ENCODE measurements at regions not wholly inside any gene's neighbourhood (a gene's known extent, or its start where the extent isn't known, plus 50 kb on each side); places are given as distances from the start of the nearest gene placed in this dataset.

DNA sequence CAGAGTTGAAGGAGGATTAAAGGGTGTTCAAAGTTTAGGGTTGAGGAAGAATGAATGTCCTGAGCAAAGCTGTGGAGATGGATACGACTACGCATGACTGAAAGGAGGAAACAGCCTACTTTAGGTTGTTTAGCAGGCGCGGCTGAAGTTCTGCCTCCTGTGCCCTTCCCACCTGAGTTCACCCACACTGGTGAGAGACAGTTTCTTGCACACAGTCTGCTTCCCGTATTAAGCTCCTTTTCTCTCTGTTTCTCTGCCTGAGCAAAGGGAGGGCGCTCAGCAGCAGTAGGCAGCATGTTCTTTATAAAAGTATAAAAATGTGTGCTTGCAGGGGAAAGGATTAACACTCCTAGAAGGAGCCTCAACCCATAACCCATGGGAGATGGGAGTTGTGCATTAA lies 224.0 kb upstream of the SMARCA2 start:
- DNase-seq = no peak

DNA sequence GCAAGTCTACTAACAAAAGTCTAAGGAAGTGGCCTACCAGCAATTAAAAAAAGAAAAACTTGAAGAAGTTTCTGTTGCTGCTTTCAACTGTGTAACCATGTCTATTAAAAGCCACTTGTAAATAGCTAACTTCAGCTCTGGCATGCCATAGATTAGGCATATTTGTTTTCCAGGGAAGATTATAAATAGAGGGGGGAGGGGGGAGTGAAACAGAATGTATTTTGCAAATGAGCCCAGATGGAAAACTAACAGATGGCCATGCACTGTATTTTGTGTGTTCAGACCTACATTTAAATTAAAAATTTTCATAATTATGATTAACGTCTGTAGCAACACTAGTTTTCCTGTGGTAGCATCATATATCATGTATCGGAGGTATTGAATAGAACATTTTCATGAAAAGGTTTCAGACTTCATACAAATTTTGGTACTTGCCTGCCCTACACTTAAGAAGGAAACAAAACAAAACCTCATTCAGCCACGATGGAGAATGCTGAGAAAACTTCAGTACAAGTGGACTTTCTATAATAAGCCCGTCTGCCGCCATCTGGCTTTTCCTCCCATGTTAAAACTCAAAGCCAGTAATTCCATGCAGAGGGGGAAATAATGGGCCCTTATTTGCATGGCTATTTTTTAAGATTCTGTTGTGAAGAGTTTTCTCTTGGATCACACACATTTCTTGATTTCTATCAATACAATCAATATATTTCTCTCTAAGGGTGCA lies 220.4 kb upstream of the SMARCA2 start:
- no peak for DNase-seq

DNA sequence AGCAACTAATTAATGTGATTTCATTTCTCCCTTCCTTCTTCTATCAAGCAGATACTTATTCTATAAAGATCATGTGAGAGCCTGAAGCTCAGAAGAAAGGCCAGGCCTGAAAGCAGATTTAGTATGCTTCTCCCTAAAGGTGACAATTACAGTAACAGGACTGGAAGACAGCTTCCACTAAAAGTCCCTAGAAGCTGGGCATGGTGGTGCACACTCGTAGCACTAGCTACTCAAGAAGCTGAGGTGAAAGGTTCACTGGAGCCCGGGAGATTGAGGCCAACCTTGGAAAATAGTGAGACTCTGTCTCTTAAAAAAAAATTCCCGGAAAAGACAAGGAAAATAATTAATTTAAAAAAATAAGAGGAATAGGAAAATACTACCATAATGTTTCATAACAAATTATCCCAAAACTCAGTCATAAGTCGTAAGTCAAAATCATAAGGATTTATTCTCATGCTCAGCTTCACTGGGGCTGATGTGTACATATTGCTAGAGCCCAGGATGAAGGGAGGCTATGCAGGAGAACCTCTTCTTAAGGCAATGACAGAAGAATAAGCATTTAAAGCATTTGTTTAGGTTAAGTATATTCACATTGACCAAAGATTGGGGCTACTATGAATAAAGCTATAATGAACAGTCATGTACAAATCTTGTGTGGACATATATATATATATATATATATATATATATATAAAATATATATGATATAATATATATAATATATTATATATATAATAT lies 210.8 kb upstream of the SMARCA2 start:
- DNase-seq = no peak

DNA sequence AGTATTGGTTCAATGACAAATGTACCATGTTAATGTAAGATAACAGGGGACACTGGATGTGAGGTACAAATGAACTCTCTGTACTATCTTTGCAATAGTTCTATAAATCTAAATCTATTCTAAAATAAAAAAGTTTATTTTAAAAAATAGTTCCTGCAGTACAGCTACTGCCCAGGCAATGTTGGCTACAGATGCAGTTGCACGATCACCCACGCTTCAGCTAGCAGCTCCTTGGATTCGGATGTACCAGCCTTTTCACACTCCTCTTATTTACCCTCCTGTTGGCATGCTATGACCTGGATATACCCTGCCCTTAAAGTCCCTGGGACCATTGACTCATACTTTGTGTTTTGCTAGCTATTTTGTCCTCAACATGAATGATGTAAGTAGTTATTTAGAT lies 185.4 kb upstream of the SMARCA2 start:
- no peak for DNase-seq

DNA sequence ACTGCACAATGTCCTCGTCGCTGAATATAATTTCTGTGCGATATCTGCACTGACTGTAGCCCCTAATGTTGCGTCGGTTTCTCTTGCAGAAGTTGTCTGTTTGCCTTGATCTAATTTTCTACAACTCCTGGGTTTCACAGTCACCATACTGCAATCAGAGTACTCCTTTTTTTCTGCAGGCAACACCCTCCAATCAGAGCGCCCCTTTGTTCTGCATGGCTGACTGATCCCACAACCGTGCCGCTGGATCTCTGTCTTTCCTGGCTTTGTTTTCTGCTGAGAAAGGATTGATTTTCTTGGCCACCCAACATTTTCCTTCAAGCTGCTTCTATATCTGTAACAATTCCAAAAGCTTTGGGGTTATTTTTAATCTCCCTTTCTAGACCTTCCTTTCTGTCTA lies 182.2 kb upstream of the SMARCA2 start:
- DNase-seq = no peak

DNA sequence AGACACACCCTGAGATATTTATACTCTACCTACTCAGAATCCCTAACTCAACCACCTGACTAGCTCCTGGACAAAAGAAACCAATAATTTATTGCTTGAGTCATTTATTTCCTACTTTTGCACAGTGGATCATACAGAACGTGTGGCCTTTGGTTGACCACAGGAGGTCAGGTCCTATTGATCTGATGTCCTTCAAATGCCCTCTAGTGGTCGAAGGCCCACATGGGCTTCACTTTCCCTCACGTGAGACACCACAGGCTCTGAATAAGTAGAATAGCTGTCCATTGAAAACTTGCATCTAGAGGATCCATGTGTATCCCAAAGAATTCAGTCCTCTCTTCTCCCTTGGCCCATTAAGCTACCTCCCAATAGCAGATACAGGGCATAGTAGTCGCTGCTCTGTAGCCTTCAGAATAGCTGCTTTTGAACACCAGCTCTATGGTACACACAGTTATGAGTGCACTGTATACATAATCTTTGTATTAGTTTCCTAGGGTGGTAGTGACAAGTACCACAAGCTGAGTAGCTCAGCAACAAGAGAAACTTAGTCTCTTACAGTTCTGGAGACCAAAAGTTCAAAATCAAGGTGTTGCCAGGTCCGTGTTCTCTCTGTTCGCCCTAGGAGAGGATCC lies 177.6 kb upstream of the SMARCA2 start:
- DNase-seq = no peak

DNA sequence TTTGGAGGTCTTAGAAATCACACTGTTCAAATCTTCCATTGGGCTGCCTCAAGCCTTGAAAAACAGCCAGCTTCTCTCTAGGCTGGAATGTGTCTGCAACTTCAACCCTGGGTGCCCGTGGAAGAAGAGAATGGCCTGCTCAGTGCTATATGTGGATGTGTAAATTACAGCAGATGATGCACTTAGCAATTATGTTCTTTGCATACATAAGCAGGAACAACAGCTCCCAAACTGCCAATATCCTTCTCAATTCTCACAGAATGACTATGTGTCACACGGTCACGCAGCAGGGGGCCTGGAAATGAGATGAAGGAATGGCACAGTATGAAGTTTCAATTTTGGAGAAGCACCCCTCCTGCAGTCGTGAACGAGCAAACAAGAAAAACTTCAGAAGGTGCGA lies 175.2 kb upstream of the SMARCA2 start:
- DNase-seq = no peak

DNA sequence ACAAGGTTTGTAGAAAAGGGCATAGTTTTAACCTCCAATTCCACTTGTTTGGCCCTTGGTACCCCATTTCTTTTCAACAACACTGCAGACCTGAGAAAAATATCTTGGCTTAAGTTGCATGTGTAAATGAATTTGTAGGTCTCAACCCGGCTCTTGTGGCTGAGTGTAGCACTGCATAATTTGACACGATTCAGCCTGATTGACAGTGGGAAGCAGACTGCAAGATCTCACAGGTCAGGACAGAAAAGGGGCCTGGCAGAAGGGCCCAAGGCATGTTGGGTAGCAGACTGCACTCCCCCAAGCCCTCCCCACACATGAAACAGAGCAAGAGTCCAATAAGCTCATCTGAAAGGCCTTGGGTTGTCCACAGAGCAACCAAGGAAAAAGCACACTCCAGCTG lies 169.7 kb upstream of the SMARCA2 start:
- no peak for DNase-seq

DNA sequence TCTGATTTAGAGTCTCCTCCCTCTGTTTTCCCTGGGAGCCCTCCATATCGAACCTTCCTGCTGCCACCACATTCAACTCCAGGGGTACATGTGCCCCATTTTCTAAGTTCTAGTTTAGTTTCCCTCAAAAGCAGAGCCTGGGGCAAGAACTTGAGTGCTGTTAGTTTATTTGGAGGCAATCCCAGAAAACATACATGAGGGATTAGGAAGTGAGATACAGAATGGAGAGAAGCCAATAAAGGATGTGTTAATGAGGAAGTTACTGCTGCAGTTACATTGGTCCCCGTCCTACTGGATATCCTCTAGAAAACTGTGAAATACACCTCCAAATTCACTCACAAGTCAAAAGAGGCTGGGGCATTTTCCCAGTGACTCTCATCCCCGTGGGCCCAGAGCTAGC lies 159.4 kb upstream of the SMARCA2 start:
- DNase-seq = no peak

DNA sequence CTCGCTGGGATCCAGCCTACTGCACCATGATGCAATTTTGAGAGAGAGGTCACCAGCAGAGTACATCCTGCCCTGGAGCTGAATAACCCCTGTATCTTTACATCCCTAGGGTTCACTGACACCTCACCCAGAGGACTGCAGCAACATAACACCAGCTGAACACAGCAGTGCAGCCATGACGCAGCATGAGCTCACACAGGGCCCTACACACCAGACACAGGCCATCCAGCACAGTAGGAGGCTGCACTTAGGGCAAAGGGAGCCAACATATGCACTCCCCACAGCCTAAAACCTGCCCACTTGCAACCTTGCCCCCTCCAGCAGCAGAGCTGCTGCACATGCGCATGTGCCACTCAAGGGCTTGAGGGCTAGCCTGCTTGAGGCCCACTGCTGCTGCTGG lies 157.3 kb upstream of the SMARCA2 start:
- no peak for DNase-seq

DNA sequence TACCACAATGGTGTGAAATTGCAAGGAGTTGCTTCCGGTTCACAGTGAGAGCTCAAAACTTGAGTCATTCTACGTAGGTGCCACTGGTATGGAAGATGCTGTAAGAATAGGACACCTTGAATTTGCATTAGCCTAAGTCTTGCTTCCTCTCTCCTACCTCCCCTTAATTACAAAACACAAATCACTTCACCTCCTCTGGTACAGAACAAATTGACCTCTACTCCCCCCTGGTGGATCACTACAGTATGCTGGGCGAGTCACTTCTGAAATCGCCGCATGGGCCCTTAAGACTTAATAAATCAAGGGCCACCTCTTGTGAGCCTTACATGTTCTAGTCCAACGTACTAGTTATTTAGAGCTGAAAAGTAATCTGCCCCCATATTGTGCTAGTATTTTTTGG lies 145.3 kb upstream of the SMARCA2 start:
- no peak for DNase-seq

DNA sequence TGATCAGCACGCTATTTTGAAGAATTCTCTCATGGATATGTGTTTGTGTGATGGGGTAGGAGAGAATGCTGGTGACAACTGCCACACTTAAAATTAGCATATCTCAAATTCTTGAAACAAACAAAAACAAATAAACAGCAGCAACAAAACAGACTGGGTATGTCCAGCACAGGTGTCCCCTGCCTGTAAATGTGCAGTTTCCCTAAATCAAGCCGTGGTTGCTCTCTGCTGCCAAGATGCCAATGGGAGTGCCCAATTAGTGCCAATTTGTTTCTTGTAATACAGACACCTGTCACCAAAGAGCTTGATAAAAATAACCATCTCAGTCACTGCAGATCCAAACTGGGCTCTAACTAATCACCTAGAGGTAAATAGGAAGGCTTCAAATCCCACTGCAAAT lies 144.2 kb upstream of the SMARCA2 start:
- DNase-seq = no peak

DNA sequence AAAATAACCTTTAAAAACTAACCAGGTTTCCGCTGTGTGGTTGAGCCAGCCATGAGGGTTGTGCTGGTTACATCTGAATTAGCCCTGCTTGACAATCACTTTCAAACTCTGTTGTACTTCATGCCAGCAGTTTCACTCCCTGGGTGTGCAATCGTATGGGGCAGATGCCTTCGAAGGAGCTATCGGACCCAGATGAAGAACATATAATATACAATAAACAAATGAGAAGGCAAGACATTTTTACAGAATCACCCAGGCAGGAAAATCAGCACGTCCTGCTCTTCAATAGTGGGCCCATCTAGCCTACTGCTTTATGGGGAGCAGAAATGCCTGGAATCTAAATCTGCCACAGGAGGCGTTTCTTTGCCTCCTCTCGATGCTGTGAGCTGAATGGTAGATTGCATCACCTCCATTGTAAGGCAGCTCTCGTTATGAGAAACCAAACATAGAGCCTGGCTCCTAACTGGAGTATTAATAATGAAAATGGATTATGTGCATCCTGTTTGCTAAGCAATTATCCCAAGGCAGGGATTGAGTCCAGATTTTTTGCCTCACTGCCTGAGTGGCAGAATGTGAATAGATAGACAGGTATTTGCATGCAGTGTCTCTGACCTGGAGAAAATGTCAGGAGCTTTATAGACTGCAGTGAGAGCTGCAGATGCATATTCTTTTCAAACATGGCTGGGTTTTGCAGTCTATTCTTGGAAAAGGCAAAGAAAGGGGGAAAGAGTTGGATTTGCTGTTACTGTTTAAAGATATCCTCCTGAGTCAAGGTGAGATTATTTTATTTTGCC lies 143.3 kb upstream of the SMARCA2 start:
- DNase-seq = peak; percentile 7

DNA sequence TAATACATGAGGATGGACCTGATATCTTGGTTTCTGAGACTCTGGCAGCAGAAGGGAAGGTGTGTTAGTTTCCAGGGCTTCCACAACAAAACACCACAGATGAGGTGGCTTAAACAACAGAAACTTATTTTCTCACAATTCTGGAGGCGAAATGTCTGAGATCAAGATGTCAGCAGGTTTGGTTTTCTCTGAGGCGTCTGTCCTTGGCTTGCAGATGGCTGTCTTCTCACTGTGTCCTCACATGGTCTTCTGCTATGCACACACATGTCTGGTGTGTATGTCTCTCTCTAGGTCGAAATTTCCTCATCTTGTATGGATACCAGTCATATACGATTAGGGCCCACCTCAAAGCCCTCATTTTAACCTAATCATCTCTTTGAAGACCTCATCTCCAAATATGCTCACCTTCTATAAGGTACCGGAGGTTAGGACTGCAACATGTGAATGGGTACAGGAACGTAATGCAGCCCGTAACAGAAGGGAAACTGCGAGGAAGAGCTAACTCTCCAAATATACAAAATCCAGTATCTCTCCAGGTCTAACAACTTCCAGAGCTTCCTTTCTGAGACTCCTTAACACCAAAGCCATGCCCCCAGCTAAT lies 139.8 kb upstream of the SMARCA2 start:
- no peak for DNase-seq

DNA sequence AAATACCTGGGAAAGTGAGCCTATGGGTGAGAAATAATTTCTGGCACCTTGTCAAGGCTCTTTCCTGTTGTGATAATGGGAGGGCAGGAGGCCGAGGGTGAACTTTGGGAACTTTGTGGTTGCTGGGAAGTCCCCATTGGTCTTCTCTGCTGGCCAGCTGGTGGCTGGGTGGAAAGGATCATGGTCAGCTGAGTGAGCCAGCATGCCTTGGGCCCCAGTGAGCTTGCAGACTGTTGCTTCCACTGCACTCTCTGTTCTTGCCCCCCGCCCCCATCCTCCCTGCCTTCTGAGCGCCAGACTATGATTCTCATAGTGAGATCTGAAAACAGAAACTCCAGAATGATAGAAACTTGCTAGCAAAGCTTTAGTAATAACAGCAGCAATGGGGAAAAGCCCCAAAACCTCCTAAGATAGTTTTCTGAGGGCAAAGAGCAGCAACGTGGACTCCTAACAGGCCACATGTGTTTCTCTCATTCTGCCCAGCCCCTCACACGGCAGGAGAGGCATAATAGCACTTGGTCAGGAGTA lies 139.2 kb upstream of the SMARCA2 start:
- DNase-seq = no peak

DNA sequence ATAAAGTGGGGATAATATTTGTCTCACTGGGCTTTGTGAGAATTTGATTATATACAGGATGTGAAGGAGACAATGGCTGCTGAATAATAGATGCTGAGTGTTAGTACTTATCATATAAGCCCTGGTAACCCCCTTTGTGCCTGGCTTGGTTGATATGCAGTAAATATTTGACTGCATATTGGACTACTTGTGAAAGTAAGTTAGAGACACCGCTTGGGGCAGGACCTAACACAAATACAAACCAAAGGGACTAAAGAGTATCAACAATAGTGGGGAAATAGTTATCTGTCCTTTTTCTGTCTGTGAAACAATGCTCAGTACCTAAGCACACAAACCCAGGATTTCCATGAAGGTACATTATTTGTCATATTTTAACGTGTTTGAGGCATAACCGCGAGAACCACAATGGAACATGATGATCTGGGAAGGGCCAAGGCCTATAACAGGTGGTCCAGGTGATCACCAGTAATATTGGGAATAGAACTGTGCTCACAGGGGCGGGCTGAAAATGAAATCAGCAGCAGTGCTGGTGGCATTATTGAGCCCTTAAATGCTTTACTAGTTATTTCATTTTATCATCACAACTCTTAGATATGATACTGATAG lies 138.2 kb upstream of the SMARCA2 start:
- DNase-seq = no peak

DNA sequence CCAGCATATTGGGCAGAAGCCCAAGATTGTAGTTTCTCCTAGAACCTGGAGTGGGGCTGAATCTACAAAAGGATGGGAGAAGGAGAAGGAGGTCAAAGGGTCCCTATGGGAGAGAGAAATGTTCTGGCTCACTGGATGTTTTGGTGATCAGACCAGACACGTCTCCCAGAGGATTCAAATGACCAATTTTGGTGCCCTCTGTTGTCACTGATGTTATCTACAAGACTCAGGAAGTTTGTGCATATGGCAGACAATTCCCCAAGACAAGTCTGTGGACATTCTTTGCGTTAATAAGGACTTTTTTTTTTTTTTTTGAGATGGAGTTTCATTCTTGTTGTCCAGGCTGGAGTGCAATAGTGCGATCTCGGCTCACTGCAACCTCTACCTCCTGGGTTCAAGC lies 137.2 kb upstream of the SMARCA2 start:
- no peak for DNase-seq

DNA sequence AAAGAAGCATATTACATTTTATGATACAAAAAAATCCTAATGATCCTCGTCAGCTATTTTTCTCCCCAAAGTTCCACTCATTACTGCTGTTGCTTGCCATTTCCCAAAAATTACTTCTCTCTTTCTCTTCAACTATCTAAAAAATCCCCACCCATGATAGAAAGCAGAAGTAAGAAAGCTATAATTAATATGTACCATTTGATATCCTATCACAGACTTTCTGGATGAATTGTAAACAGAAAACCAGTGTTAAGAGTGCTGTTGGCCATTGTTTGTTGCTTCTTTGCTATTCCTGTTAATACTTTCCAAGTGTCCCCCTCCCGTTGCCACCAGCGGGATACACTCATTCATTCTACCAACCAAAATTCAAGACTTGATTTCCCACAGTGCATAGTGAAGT lies 136.3 kb upstream of the SMARCA2 start:
- no peak for DNase-seq

DNA sequence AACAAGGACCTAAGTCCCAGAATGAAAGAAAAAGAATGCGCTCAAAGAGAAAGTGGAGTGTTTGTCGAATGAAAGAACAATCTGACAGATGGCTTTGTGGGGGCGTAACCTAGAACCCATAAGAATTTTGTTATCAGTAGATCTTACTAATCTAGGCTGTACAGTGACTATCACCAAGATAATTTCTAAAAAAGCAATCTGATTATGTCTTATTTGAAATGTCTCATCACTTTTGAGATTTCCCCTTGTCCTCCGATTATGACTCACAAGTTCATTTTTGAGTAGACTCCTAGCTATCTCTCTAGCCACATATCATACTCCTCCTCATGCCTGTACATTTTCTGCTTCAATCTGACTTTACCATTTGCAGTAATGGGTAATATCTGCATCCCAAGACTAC lies 135.6 kb upstream of the SMARCA2 start:
- DNase-seq = no peak

DNA sequence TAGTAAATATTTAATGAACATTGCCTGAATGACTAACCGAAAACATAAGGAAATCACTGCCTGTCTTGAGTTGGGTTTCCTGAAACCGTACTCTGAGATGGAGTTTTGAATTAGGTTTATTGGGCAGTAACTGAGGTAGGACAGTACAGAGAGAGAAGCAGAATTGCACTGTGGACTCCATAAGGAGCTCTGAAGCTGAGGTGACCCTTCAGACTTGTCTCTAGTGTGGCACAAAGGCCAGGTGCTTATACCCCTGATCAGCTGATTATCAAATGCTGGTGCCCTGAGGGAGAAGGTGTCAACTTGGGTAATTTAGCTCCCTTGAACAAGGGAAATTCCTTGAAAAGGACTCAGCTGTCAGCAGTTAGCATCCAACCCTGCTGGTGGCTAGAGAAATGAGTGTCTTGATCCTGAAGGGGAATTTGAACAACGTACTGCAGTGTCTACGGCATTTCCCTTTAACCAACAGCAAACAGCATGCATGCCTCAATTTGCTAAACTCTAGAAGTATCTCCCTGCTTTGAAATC lies 135.0 kb upstream of the SMARCA2 start:
- no peak for DNase-seq

DNA sequence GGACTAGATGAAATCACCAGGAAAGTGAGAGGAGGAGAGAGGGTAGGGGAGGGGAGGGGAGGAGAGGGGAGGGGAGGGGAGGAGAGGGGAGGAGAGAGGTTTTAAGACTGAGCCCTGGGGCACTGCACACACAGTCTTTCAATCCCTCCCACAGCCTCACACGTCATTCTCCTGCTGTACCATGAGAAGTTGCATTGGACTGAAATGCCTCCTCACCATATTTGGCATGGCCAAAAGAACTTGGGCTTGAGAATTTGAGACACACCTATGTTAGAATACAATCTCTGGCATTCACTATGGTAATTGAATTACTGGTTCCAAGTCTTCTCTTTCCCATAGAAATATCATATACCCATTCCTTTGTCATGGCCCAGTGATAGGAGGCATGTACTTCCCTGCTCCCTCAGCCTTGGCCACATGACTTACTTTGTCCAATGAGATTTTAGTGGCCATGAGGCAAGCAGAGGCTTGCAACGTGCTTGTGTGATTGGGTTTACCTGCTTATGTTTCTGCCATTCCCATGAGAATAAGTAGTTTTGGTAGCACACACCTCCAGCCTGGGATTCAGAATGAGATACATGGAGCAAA lies 133.3 kb upstream of the SMARCA2 start:
- DNase-seq = no peak

Measured in NCI-H1092 treated with DMSO at 0.1 percent for 48 hours (cell line).